GM12865 (cell line): ENCODE measurements at regions not wholly inside any gene's neighbourhood (a gene's known extent, or its start where the extent isn't known, plus 50 kb on each side); places are given as distances from the start of the nearest gene placed in this dataset.

Experiments
- DNase-seq: peaks from one replicate; pipeline ENCODE4 v3.0.0; 2010; ENCODE audit warnings: low read depth
- H3K4me3 ChIP-seq: 2 replicates; pipeline ENCODE4 v1.5.1; 2011; ENCODE audit warnings: mild to moderate bottlenecking, low read depth, low read length, control low read depth
- CTCF ChIP-seq: IDR thresholded peaks from 2 replicates; pipeline ENCODE4 v1.5.1; 2011; ENCODE audit warnings: low read length, control low read depth, low read depth, inconsistent platforms; ENCODE audit not compliant: insufficient read depth; ENCODE audit errors: missing control alignments

- H3K4me3 ChIP-seq: no peak overlapping the region
- TF ChIP-seq CTCF: no peak
- DNase-seq: no peak
Measured at GRCh38 chr2:80822999-80823398, 518.4 kb upstream of the LRRTM1 start.

- no peak for TF ChIP-seq CTCF
- no peak for DNase-seq
- no peak overlapping the region for H3K4me3 ChIP-seq
Measured at GRCh38 chr2:80815259-80815658, 510.7 kb upstream of the LRRTM1 start.

DNA sequence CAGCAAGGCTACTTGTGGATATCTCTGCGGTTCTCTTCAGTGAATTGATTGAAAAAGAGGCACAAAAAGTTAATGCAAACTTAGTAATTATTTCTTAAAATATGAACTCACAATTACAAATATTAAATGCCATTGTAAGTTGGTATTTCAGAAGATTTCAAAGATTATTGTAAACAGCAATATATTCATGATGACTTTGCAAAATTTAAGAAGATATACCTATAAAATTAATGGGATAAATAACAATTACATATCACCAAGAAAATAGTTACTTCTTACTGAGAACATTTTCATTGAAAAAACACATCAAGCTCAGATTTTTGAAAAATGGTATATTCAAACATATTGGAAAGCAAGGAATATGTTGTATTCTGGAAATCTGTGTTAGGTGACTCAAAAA, 482.0 kb upstream of the LRRTM1 start:
- TF ChIP-seq CTCF: no peak
- no peak for DNase-seq
- no peak overlapping the region for H3K4me3 ChIP-seq

DNA sequence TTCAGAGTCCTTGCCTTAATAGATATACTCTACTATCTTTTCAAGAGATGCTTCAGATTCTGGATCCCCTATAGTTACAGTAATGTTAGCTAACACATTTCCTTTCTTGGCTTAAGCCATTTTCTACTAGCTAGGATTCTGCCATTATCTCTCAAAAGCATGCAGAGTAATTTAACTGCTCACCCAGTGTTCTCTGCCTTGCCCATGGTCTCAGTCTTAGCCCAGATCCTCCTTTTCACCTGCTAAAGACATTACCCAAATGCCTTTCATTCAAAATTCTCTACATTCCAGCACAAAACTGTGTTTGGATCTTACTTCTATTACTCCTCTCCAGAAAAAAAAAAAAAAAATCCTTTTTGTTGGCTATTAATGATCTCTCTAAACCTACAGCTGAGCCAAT, 474.2 kb upstream of the LRRTM1 start:
- no peak for DNase-seq
- no peak for TF ChIP-seq CTCF
- H3K4me3 ChIP-seq: no peak overlapping the region

DNA sequence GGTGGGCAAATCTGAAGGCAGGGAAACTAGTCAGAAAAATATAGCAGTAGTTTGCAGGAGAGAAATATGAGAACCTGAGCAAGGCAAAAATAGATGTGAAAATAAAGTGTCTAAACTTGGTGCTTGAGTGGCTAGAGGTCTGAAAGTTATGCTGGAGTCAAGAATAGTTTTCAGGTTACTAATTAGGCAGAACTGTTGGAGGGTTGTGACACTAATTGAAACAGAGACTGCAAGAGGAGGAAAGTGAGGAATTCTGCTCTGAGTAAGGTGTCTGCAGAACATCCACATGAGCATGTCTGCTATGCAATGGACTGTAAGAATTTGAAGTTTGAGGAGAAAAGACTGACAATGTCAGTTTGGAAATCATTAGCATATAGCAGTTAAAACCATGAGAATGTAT, 444.0 kb upstream of the LRRTM1 start:
- H3K4me3 ChIP-seq: no peak overlapping the region
- TF ChIP-seq CTCF: no peak
- peak; percentile 54 for DNase-seq

DNA sequence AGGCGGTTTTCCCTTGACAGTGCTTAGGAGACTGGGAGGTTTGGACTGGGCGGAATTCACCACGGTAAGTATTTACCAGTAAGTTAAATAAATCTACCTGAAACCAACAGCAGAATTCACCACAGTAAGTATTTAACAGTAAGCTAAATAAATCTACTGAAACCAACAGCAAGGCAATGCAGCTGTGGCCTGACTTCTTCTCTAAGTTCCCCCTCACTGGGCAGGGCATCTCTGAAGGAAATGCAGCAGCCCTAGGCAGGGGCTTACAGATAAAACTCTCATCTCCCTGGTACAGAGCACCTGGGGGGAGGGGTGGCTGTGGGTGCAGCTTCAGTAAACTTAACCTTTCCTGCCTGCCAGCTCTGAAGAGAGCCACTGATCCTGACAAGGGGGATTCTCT, 432.5 kb upstream of the LRRTM1 start:
- H3K4me3 ChIP-seq: no peak overlapping the region
- TF ChIP-seq CTCF: no peak

DNA sequence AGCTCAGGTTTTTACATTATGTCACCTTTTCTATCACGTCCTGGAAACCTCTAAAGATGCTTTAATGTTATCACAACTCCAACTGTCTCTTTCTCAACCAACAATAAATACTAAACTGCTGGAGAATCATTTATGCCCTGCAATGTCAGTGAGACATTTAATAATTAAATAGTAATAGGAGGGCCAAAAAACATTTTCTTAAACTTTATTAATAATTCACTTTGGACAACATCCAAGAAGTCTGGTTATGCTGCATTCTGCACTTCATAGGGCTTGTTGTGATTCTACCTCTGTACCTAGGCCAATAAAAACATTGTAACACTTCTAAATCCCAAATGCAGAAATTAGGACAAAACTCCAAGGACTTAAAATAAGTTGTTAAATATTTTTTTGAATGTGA, 420.4 kb upstream of the LRRTM1 start:
- no peak for TF ChIP-seq CTCF
- no peak overlapping the region for H3K4me3 ChIP-seq
- DNase-seq: no peak

More for the DNA sequence above, 432.5 kb upstream of the LRRTM1 start:
- peak; percentile 65 for DNase-seq
